ENCODE measurements at regions not wholly inside any gene's neighbourhood (a gene's known extent, or its start where the extent isn't known, plus 50 kb on each side); places are given as distances from the start of the nearest gene placed in this dataset.

DNA sequence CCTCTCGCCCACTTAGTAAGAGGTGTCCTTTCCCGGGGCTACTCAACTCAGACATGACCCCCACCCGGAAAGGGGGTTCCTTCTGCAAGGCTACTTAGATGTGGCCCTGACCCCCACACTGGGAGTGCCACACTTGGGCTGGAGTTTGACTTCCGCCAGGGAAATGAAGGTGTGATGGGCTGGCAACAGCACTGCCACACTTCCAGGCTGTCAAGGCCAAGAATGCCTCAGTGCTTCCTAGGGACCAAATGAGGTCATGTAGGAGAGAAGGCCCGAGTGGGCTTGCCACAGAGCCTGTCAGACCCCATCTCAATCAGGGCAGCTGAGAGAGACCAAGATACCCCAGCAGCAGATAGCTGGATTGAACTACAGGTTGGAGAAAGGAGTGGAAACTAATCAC, 55.5 kb downstream of the DRD1 start:
- no peak for DNase-seq (ENCODE audit: low spot score)

- no peak for DNase-seq (ENCODE audit: low spot score)
Measured at GRCh38 chr5:175387144-175387543, 56.8 kb downstream of the DRD1 start.

DNA sequence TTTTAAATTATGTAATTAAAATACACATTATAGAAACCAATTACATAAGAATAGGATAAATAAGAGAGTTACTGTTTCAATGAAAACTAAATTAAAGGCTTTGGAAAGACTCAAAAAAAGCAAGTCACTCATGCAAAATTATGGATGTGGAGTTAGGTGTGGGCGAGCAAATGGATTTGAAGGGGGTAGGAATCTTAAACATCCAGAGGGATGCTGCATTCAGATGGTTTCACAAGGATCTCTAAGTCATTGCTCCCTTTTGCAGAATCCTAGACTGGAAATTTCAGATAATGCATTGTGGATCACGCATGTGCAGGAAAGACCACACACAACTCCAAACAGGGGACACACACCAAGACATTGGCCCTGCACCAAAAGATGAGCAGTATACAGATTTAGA, 57.5 kb downstream of the DRD1 start:
- DNase-seq (ENCODE audit: low spot score): peak; percentile 58

DNA sequence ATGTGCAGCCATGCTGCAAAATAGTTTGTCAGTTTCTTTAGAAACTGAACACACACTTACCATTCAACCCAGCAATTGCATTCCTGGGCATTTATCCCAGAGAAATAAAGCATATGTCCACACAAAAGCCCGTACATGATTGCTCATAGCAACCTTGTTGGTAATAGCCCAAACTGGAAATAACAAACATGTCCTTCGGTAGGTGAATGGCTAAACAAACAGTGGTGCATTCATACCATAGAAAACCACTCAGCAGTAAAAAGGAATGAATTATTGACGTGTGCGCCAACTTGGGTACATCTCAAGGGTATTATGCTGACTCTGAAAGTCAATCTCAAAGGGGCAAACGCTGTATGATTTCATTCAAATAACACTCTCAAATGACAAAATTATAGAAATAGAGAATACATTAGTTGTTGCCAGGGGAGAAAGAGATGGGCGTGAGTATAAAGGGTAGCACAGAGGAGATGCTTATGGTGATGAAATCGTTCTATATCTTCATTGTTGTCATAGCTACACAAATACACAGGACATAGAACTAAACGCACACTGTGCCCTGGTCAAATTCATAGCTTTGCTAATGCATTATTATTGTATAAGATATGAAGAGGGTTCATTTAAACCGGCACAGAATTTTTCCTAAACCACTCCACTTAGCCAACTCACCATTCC, 58.2 kb downstream of the DRD1 start:
- DNase-seq (ENCODE audit: low spot score): no peak

DNA sequence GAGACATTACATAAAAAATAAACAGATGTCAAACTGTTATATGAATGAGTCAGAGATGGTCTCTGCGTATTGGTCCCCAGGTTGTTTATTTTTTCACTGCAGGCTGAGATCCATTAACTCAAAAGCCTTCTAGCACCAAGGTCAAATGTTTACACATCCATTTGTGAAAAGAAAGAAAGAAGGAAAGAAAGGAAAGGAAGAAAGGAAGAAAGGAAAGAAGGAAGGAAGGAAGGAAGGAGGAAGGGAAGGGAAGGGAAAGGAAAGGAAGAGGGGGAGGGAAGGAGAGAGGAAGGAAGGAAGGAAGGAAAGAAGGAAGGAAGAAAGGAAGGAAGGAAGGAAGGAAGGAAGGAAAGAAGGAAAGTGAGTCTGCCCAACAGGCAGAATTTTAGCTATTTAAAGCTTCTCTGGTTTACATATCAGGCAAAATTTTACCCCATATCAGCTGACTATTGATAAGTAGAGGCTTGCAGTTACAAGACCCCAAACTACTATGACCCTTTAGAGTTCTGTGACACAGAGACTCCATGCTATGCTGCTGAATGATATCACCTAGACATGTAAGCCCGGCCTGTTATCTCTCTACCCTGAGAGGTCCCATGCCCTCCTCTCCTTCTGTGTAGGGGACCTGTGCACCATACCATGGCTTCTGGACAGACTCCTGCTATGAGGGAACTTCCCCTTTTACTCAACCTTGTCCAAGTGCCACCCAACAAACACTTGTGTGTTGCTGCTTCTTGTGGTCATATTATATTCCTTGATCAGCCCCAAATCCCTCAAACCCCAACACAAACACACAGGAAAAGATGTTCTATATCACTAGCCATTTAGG, 59.0 kb downstream of the DRD1 start:
- no peak for DNase-seq (ENCODE audit: low spot score)

DNA sequence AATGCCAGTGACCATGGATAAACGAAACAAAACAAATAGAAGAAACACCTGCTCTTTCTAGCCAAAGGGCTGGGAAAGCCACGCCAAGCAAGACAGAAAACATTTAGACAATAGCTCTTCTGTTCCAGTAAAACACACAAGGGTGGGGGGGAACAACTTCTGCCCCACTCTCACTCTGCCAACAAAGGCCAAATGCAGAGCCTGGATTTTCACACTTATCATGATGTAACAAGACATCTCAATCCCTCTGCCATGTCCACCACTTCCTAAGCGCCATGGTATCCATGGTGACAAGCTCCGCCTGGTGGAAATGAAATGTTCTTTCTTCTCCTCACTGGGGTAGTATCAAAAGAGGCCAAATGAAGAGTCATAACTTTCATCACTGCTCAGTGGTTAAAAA, 60.6 kb downstream of the DRD1 start:
- DNase-seq (ENCODE audit: low spot score): no peak

DNA sequence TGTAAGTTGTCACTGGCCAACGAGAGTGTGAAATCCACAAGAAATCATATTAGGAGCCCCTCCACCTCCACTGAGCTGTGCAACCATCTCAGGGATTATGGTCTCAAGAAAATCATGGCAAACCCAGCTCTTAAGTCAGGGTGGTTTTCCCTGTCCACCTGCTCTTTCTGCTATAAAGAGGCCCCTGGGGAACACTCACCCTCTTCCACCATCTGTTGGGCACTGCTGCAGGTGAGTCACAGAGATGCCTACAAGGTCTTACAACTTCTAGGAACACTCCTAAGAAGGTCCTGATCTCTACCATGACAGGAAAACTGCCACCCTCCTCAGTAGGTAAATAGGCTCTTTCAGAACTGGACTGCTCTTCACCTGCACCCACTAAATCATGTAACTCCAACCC, 61.8 kb downstream of the DRD1 start:
- DNase-seq (ENCODE audit: low spot score): no peak

DNA sequence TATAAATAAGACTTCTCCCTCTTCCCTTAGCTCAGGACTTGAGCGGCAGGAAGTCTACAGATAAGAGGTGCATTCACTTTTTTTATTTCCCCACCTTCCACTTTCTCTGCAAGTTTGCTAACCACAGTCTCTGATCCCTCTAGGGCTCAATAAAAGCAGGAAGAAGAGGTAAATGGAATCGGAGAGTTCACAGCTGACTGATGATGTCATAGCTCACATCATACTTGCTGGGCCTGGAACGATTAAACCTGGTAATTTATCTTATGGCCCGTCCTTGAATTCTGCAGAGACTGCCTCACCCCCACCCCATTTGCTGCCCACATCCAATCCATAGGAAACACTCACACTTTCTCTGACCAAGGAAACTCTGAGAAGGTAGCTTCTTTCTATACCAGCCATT, 62.9 kb downstream of the DRD1 start:
- no peak for DNase-seq (ENCODE audit: low spot score)

DNA sequence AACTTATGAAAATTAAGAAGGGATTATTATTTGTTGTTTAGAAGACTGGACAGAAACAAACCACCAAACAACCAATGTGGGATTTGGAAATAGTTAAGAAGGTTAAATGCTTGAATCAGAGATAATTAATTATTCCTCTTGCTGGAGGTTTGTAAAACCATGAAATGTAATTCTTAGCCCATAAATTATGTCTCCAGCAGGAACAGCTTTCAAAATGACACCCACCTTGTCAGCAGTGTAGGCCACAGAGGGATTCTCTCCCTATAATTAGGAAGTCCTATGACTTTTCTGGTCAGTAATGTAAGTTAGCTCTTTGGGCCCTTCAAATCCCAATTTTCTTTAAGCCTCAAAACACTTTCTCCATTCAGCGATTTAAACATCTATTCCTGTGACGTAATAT, 63.3 kb downstream of the DRD1 start:
- DNase-seq (ENCODE audit: low spot score): no peak

- no peak for DNase-seq (ENCODE audit: low spot score)
Measured at GRCh38 chr5:175379867-175380266, 64.1 kb downstream of the DRD1 start.

- no peak for DNase-seq (ENCODE audit: low spot score)
Measured at GRCh38 chr5:175378444-175379028, 65.4 kb downstream of the DRD1 start.

DNA sequence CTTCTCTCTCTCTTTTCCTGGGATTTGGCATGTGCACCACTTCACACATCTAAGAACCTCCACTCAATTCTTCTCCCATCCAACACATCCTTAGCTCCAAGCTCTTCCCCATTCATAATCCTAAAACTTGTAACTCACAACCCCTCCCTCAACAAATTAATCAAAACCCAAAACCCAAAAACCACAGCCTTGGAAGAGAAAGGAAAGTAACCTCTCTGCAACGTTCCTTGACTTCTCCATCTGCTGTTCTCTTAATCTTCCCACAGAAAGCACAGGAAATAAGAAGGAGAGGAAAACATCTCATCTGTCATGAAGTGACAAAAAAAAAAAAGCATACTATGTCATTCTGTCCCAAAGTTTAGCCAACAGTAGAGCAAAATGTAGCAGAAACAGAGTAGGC, 66.2 kb downstream of the DRD1 start:
- DNase-seq (ENCODE audit: low spot score): no peak

DNA sequence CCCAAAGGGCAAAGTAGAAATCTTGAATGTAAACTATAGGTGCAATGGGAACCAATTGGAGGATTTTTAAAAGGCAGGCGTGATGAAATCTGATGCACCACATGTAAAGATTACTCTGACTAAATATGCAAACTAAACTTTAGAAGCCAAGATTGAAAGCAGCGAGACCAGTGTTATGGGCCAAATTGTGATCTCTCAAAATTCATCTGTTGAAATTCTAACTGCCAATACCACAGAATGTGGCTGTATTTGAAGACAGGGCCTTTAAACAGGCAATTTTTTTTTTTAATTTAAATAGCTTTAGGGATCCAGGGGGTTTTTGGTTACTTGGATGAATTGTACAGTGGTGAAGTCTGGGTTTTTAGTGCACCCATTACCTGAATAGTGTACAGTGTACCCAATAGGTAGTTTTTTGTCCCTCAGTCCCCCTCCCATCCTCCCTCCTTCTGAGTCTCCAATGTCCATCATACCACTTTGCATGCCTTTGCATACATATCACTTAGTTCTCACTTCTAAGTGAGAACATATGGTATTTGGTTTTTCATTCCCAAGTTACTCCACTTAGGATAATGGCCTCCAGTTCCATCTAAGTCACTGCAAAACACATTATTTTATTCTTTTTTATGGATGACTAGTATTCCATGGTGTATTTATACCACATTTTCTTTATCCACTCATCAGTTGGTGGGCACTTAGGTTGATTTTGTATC, 69.7 kb downstream of the DRD1 start:
- no peak for DNase-seq (ENCODE audit: low spot score)

GRCh38 chr5:175365866-175366265, 78.1 kb downstream of the DRD1 start:
- DNase-seq (ENCODE audit: low spot score): no peak

- peak; percentile 70 for DNase-seq (ENCODE audit: low spot score)
Measured at GRCh38 chr5:175363300-175363699, 80.7 kb downstream of the DRD1 start.

DNA sequence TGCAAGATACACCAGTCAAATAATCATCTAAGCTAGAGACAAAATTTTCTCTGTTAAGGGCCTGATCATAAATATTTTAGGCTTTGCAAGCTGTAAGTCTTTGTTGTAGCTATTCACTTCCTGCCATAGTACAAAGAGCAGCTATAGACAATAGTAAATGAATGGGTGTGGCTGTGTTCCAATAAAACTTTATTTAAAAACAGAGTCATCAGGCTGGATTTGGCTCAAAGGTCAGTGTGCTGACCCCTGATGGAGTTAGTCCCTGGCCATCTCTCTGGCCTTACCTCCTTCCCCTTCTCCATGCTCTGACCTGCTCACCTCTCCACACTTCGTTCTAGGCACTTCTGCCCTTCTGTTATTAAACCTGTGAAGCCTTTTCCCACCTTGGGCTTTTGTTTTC, 86.0 kb downstream of the DRD1 start:
- DNase-seq (ENCODE audit: low spot score): no peak

- DNase-seq (ENCODE audit: low spot score): peak; percentile 43
Measured at GRCh38 chr5:175356428-175356827, 87.6 kb downstream of the DRD1 start.

GRCh38 chr5:175354964-175355363, 89.0 kb downstream of the DRD1 start:
- DNase-seq (ENCODE audit: low spot score): no peak

- no peak for DNase-seq (ENCODE audit: low spot score)
Measured at GRCh38 chr5:175353926-175354325, 90.1 kb downstream of the DRD1 start.

GRCh38 chr5:175351897-175352590, 91.9 kb downstream of the DRD1 start:
- no peak for DNase-seq (ENCODE audit: low spot score)

- no peak for DNase-seq (ENCODE audit: low spot score)
Measured at GRCh38 chr5:175351126-175351525, 92.9 kb downstream of the DRD1 start.

GRCh38 chr5:175347931-175348330, 96.1 kb downstream of the DRD1 start:
- no peak for DNase-seq (ENCODE audit: low spot score)
